Glomerular visceral epithelial cell (primary cell): ENCODE measurements at regions not wholly inside any gene's neighbourhood (a gene's known extent, or its start where the extent isn't known, plus 50 kb on each side); places are given as distances from the start of the nearest gene placed in this dataset.
"Not testable (repeated sequence)": the region's sequence is repeated elsewhere in the genome, so short reads cannot be mapped to it uniquely, and the experiment has no call there.

Source experiments
- DNase-seq: peaks from one replicate; pipeline ENCODE4 v3.0.0-alpha.2; 2016; ENCODE audit errors: extremely low spot score

GRCh38 chr3:95162794-95163193 is 1099.9 kb downstream of the NSUN3 start:
- no peak for DNase-seq

GRCh38 chr3:95167748-95168147 is 1104.9 kb downstream of the NSUN3 start:
- no peak for DNase-seq

- no peak for DNase-seq
Observed at GRCh38 chr3:95168526-95168925, 1105.7 kb downstream of the NSUN3 start.

- peak; percentile 38 for DNase-seq
Observed at GRCh38 chr3:95172164-95172943, 1109.5 kb downstream of the NSUN3 start.

GRCh38 chr3:95177096-95177495 is 1114.2 kb downstream of the NSUN3 start:
- DNase-seq, result no peak

GRCh38 chr3:95184038-95184437 is 1121.2 kb downstream of the NSUN3 start:
- no peak for DNase-seq

- DNase-seq, result no peak
Observed at GRCh38 chr3:95189348-95189747, 1126.5 kb downstream of the NSUN3 start.

- no peak for DNase-seq
Observed at GRCh38 chr3:95197661-95198060, 1134.8 kb downstream of the NSUN3 start.

GRCh38 chr3:95200384-95200783 is 1137.5 kb downstream of the NSUN3 start:
- DNase-seq, result no peak

GRCh38 chr3:95210878-95211277 is 1148.0 kb downstream of the NSUN3 start:
- no peak for DNase-seq

GRCh38 chr3:95212117-95212516 is 1149.3 kb downstream of the NSUN3 start:
- no peak for DNase-seq

- DNase-seq, result no peak
Observed at GRCh38 chr3:95215437-95215957, 1152.6 kb downstream of the NSUN3 start.

- DNase-seq, result no peak
Observed at GRCh38 chr3:95217661-95218060, 1154.8 kb downstream of the NSUN3 start.

- no peak for DNase-seq
Observed at GRCh38 chr3:95218484-95218883, 1155.6 kb downstream of the NSUN3 start.

- DNase-seq, result no peak
Observed at GRCh38 chr3:95226437-95226836, 1163.6 kb downstream of the NSUN3 start.

- DNase-seq, result no peak
Observed at GRCh38 chr3:95227092-95227491, 1164.2 kb downstream of the NSUN3 start.

GRCh38 chr3:95228416-95228815 is 1165.6 kb downstream of the NSUN3 start:
- DNase-seq, result no peak

- no peak for DNase-seq
Observed at GRCh38 chr3:95235916-95236315, 1173.1 kb downstream of the NSUN3 start.

- DNase-seq, result no peak
Observed at GRCh38 chr3:95237783-95238182, 1174.9 kb downstream of the NSUN3 start.

GRCh38 chr3:95240395-95240794 is 1177.5 kb downstream of the NSUN3 start:
- no peak for DNase-seq

GRCh38 chr3:95241256-95241655 is 1178.4 kb downstream of the NSUN3 start:
- not testable (repeated sequence) for DNase-seq

- DNase-seq, result no peak
Observed at GRCh38 chr3:95246413-95246812, 1183.6 kb downstream of the NSUN3 start.

GRCh38 chr3:95254061-95254460 is 1191.2 kb downstream of the NSUN3 start:
- no peak for DNase-seq

GRCh38 chr3:95254758-95255157 is 1191.9 kb downstream of the NSUN3 start:
- no peak for DNase-seq
